Colonic mucosa (tissue), 4 donors: ENCODE measurements at regions not wholly inside any gene's neighbourhood (a gene's known extent, or its start where the extent isn't known, plus 50 kb on each side); places are given as distances from the start of the nearest gene placed in this dataset.

ENCODE experiments used
- DNase-seq: peaks from one replicate; pipeline ENCODE4 v3.0.0-alpha.2; 2020
- H3K27ac ChIP-seq: fragments of 200-600 bp; one replicate; pipeline ENCODE4 v1.8.0; 2021
- H3K27me3 ChIP-seq: fragments of 200-600 bp; one replicate; pipeline ENCODE4 v1.8.0; 2021
- H3K36me3 ChIP-seq: fragments of 200-600 bp; one replicate; pipeline ENCODE4 v1.8.0; 2021
- H3K4me1 ChIP-seq: fragments of 200-600 bp; one replicate; pipeline ENCODE4 v1.8.0; 2021; ENCODE audit warnings: mild to moderate bottlenecking
- H3K4me3 ChIP-seq: fragments of 200-600 bp; one replicate; pipeline ENCODE4 v1.8.0; 2021
- H3K9ac ChIP-seq, 2 donors: one replicate each; pipeline ENCODE4 v1.7.0; 2013; ENCODE audit warnings: control low read depth in 2 of 2, low read depth in 2 of 2, low read length in 2 of 2
- H3K9me3 ChIP-seq: fragments of 200-600 bp; one replicate; pipeline ENCODE4 v1.8.0; 2021
- CTCF ChIP-seq: fragments of 200-600 bp; IDR thresholded peaks from one replicate; pipeline ENCODE4 v1.8.0; 2022; ENCODE audit warnings: antibody characterized with exemption, mild to moderate bottlenecking
- intact Hi-C: fragments of 100-400 bp; cut with DNase I; formaldehyde crosslinking; loops from one replicate; pipeline ENCODE4 v1.14.1; 2022
- donor health status: healthy.
- donor health status: DM: no; HTN: no; CAD: no.
- donor health status: DM: no; HTN: no; CAD: no.

- DNase-seq = no peak
- Histone ChIP-seq H3K4me3 (no peak overlapping the region), H3K27ac (no peak overlapping the region), H3K36me3 (no peaks in the 10 kb centered on the region), H3K4me1 (no peaks in the 10 kb centered on the region), H3K9me3 (no peaks in the 10 kb centered on the region), H3K9ac (no peak overlapping the region), H3K27me3 (no peaks in the 10 kb centered on the region)
- no peak for TF ChIP-seq CTCF
- intact Hi-C loops = no loop called here
These were observed 954.0 kb upstream of the CDH6 start for GRCh38 chr5:30239331-30240022.

- no peak overlapping the region for H3K4me3 ChIP-seq
- H3K4me1 ChIP-seq = no peaks in the 10 kb centered on the region
- no peak for DNase-seq
These were observed 956.3 kb upstream of the CDH6 start for GRCh38 chr5:30237189-30237588.

GRCh38 chr5:30209755-30210154, 983.7 kb upstream of the CDH6 start:
- H3K27ac ChIP-seq = no peak overlapping the region
- H3K9ac ChIP-seq = no peak overlapping the region
- H3K36me3 ChIP-seq = no peaks in the 10 kb centered on the region
- H3K27me3 ChIP-seq = no peaks in the 10 kb centered on the region
- no peak overlapping the region for H3K4me3 ChIP-seq
- intact Hi-C loops = no loop called here
- DNase-seq = no peak
- H3K9me3 ChIP-seq = no peaks in the 10 kb centered on the region
- no peak for TF ChIP-seq CTCF
- H3K4me1 ChIP-seq = no peaks in the 10 kb centered on the region

More at GRCh38 chr5:30237189-30237588, 956.3 kb upstream of the CDH6 start:
- Histone ChIP-seq H3K27ac (no peak overlapping the region), H3K9me3 (no peaks in the 10 kb centered on the region), H3K36me3 (no peaks in the 10 kb centered on the region), H3K27me3 (no peaks in the 10 kb centered on the region), H3K9ac (no peak overlapping the region)
- intact Hi-C loops = no loop called here
- TF ChIP-seq CTCF = no peak

- Histone ChIP-seq H3K4me1 (no peaks in the 10 kb centered on the region), H3K27ac (no peak overlapping the region), H3K9ac (no peak overlapping the region), H3K27me3 (no peaks in the 10 kb centered on the region), H3K36me3 (no peaks in the 10 kb centered on the region), H3K4me3 (no peak overlapping the region), H3K9me3 (no peaks in the 10 kb centered on the region)
- intact Hi-C loops = no loop called here
- no peak for TF ChIP-seq CTCF
- DNase-seq = no peak
These were observed 995.8 kb upstream of the CDH6 start for GRCh38 chr5:30197662-30198061.

GRCh38 chr5:30195036-30195435, 998.5 kb upstream of the CDH6 start:
- Histone ChIP-seq H3K9ac (no peak overlapping the region), H3K27ac (no peak overlapping the region), H3K36me3 (no peaks in the 10 kb centered on the region), H3K9me3 (no peaks in the 10 kb centered on the region), H3K27me3 (no peaks in the 10 kb centered on the region), H3K4me1 (no peaks in the 10 kb centered on the region), H3K4me3 (no peak overlapping the region)
- no peak for DNase-seq
- intact Hi-C loops = no loop called here
- TF ChIP-seq CTCF = no peak
